ENCODE measurements at regions not wholly inside any gene's neighbourhood (a gene's known extent, or its start where the extent isn't known, plus 50 kb on each side); places are given as distances from the start of the nearest gene placed in this dataset.

DNA sequence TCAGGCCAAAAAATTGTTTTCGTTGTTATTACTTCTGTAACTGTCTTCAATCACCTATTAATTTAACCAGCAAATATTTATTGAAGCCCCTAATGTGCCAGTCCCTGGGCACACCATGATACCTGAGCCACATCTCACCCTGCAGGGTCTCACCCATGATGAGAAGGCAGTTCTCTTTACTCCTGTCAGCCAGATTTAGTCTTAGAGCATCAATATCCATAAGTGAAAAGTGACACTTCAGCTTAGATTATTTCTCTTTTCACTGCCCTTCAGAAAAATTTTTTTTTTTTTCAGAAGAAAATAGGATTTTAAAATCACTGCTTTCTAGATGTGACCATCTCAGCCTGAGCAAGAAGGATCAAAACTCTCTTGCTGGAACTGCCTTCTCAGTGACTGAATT, 258.6 kb upstream of the NFE2L3 start:
- BruUV-seq (replicated peaks): no TSS peak
- Histone ChIP-seq H3K9me3 (ENCODE audit: control insufficient read depth in 1 of 2, insufficient read depth in 1 of 2, low read depth in 1 of 2, low read length in 2 of 2) (no peaks in the 10 kb centered on the region), H3K9me2 (ENCODE audit: insufficient read depth) (no peaks in the 10 kb centered on the region), H3K36me3 (ENCODE audit: control insufficient read depth in 1 of 2, insufficient read depth in 2 of 2, low read length in 2 of 2) (no peaks in the 10 kb centered on the region), H3K4me2 (ENCODE audit: low read length) (peak overlapping the region; percentile 76), H3K4me3 (replicated peaks in 1 of 2; ENCODE audit: low read depth in 1 of 2, low read length in 2 of 2) (peak overlapping the region in 1 of 2 experiments; percentile 52; a peak in 2 of 4 replicates), H2AFZ (ENCODE audit: low read depth, low read length, poor library complexity, severe bottlenecking) (peak overlapping the region; percentile 98), H4K20me1 (ENCODE audit: insufficient read depth) (no peaks in the 10 kb centered on the region), H3K27me3 (ENCODE audit: insufficient read depth, low read length) (no peaks in the 10 kb centered on the region), H3K9ac (ENCODE audit: low read length) (0 out of 2 replicates have a peak overlapping the region, but pooled peaks have one; percentile 48), H3K79me2 (ENCODE audit: insufficient read depth, low read length) (no peaks in the 10 kb centered on the region), H3K27ac (ENCODE audit: low read depth, low read length) (no peak overlapping the region), H3K4me1 (ENCODE audit: control insufficient read depth in 1 of 2, insufficient read depth in 2 of 2, low read length in 2 of 2) (peaks cover 6 to 28% of the 10 kb centered on the region in 2 experiments; a peak in 3 of 4 replicates)
- ATAC-seq (no peak), DNase-seq (ENCODE audit: low read depth, low spot score) (no peak)
- intact Hi-C loops (cut with micrococcal nuclease): loop anchor here (1.0 to 10.0 kb wide), 5 partner anchors 305 to 1268 kb away; no protein-coding TSS in a partner anchor
- ChIA-PET CTCF (interaction anchor here (0.8 to 5.7 kb wide), 21 partner anchors 12 to 1286 kb away, joined by 3 to 94 read pairs (median 6); no protein-coding TSS in a partner anchor), POLR2A (interaction anchor here (1.2 kb wide), 1 partner anchor 472 kb away, joined by 4 read pairs; no protein-coding TSS in a partner anchor), RAD21 (ENCODE audit: low non-redundant PET in 1 of 2, low total read pairs in 2 of 2, uncharacterized antibody in 2 of 2, unreplicated experiment in 2 of 2) (interaction anchor here (0.5 to 2.8 kb wide), 6 partner anchors 185 to 476 kb away, joined by 3 to 15 read pairs (median 4); no protein-coding TSS in a partner anchor)
- no peak for TF ChIP-seq REST (IDR thresholded peaks at IDR 0.05; ENCODE audit: low read depth)
- TF ChIP-seq ATF3 (IDR thresholded peaks at IDR 0.05): no peak
- no peak for TF ChIP-seq TCF7L2 (IDR thresholded peaks at IDR 0.05; ENCODE audit: borderline replicate concordance, extremely low read depth, insufficient read depth, insufficient read length)
- no peak for TF ChIP-seq EZH2 (IDR thresholded peaks at IDR 0.05)
- no peak for TF ChIP-seq FOSL1 (IDR thresholded peaks at IDR 0.05; ENCODE audit: low read depth)
- TF ChIP-seq SRF (IDR thresholded peaks at IDR 0.05; ENCODE audit: low read depth): no peak
- no peak for TF ChIP-seq YY1 (IDR thresholded peaks at IDR 0.05; ENCODE audit: extremely low read depth, insufficient replicate concordance, low read depth, low read length)
- TF ChIP-seq RAD21 (IDR thresholded peaks at IDR 0.05; ENCODE audit: low read depth): no peak
- TF ChIP-seq ZNF274 (IDR thresholded peaks at IDR 0.05; ENCODE audit: low read depth, low read length): no peak
- TF ChIP-seq SP1 (IDR thresholded peaks at IDR 0.05; ENCODE audit: low read depth): no peak
- TF ChIP-seq EGR1 (IDR thresholded peaks at IDR 0.05; ENCODE audit: low read depth): no peak
- no peak for TF ChIP-seq SIN3A (IDR thresholded peaks at IDR 0.05; ENCODE audit: low read depth)
- TF ChIP-seq EZH2phosphoT487 (IDR thresholded peaks at IDR 0.05; ENCODE audit: borderline replicate concordance): no peak
- TF ChIP-seq MAX (IDR thresholded peaks at IDR 0.05): no peak
- no peak for TF ChIP-seq ZBTB33 (IDR thresholded peaks at IDR 0.05; ENCODE audit: extremely low read depth, insufficient replicate concordance, low read length)
- TF ChIP-seq JUND (IDR thresholded peaks at IDR 0.05): no peak
- no peak for TF ChIP-seq ELF1 (IDR thresholded peaks at IDR 0.05; ENCODE audit: borderline replicate concordance, low read depth)
- TF ChIP-seq POLR2AphosphoS5 (IDR thresholded peaks at IDR 0.05; ENCODE audit: low read depth, low read length): no peak
- TF ChIP-seq POLR2A (IDR thresholded peaks at IDR 0.05; ENCODE audit: borderline replicate concordance, extremely low read depth, insufficient read depth, insufficient read length): no peak

Data from HCT116 (cell line).